ENCODE measurements at regions not wholly inside any gene's neighbourhood (a gene's known extent, or its start where the extent isn't known, plus 50 kb on each side); places are given as distances from the start of the nearest gene placed in this dataset.

GRCh38 chr10:117727421-117727820 is 184.9 kb downstream of the EMX2 start:
- Histone ChIP-seq H3K36me3 (ENCODE audit: control insufficient read depth in 1 of 2, insufficient read depth in 2 of 2, low read length in 2 of 2) (no peaks in the 10 kb centered on the region), H3K4me1 (ENCODE audit: control insufficient read depth in 1 of 2, insufficient read depth in 2 of 2, low read length in 2 of 2) (no peaks in the 10 kb centered on the region), H3K27ac (ENCODE audit: low read depth, low read length) (no peak overlapping the region), H3K4me3 (ENCODE audit: low read depth in 1 of 2, low read length in 2 of 2) (no peak overlapping the region), H3K9me3 (ENCODE audit: control insufficient read depth in 1 of 2, low read length in 2 of 2) (no peaks in the 10 kb centered on the region), H3K9ac (ENCODE audit: low read depth in 1 of 2, low read length in 2 of 2) (no peak overlapping the region), H3K27me3 (ENCODE audit: control insufficient read depth in 1 of 2, insufficient read depth in 2 of 2, low read length in 2 of 2) (peaks cover 8 to 13% of the 10 kb centered on the region in 2 donors)

- no peak overlapping the region for H3K4me3 ChIP-seq (ENCODE audit: low read depth in 1 of 2, low read length in 2 of 2)
- no peaks in the 10 kb centered on the region for H3K4me1 ChIP-seq (ENCODE audit: control insufficient read depth in 1 of 2, insufficient read depth in 2 of 2, low read length in 2 of 2)
- no peaks in the 10 kb centered on the region for H3K36me3 ChIP-seq (ENCODE audit: control insufficient read depth in 1 of 2, insufficient read depth in 2 of 2, low read length in 2 of 2)
- peaks cover 3 to 19% of the 10 kb centered on the region in 2 donors for H3K27me3 ChIP-seq (ENCODE audit: control insufficient read depth in 1 of 2, insufficient read depth in 2 of 2, low read length in 2 of 2)
- H3K9me3 ChIP-seq (ENCODE audit: control insufficient read depth in 1 of 2, low read length in 2 of 2): no peaks in the 10 kb centered on the region
- no peak overlapping the region for H3K27ac ChIP-seq (ENCODE audit: low read depth, low read length)
- no peak overlapping the region for H3K9ac ChIP-seq (ENCODE audit: low read depth in 1 of 2, low read length in 2 of 2)
Measured at GRCh38 chr10:117728087-117728486, 185.5 kb downstream of the EMX2 start.

GRCh38 chr10:117729156-117729555 is 186.6 kb downstream of the EMX2 start:
- Histone ChIP-seq H3K36me3 (ENCODE audit: control insufficient read depth in 1 of 2, insufficient read depth in 2 of 2, low read length in 2 of 2) (no peaks in the 10 kb centered on the region), H3K4me1 (ENCODE audit: control insufficient read depth in 1 of 2, insufficient read depth in 2 of 2, low read length in 2 of 2) (no peaks in the 10 kb centered on the region), H3K27ac (ENCODE audit: low read depth, low read length) (no peak overlapping the region), H3K4me3 (ENCODE audit: low read depth in 1 of 2, low read length in 2 of 2) (no peak overlapping the region), H3K9ac (ENCODE audit: low read depth in 1 of 2, low read length in 2 of 2) (no peak overlapping the region), H3K27me3 (ENCODE audit: control insufficient read depth in 1 of 2, insufficient read depth in 2 of 2, low read length in 2 of 2) (peaks cover 3 to 25% of the 10 kb centered on the region in 2 donors), H3K9me3 (ENCODE audit: control insufficient read depth in 1 of 2, low read length in 2 of 2) (no peaks in the 10 kb centered on the region)

- Histone ChIP-seq H3K4me1 (ENCODE audit: control insufficient read depth in 1 of 2, insufficient read depth in 2 of 2, low read length in 2 of 2) (no peaks in the 10 kb centered on the region), H3K27ac (ENCODE audit: low read depth, low read length) (no peak overlapping the region), H3K9ac (ENCODE audit: low read depth in 1 of 2, low read length in 2 of 2) (no peak overlapping the region), H3K27me3 (ENCODE audit: control insufficient read depth in 1 of 2, insufficient read depth in 2 of 2, low read length in 2 of 2) (peaks cover 14 to 42% of the 10 kb centered on the region in 2 donors), H3K36me3 (ENCODE audit: control insufficient read depth in 1 of 2, insufficient read depth in 2 of 2, low read length in 2 of 2) (no peaks in the 10 kb centered on the region), H3K9me3 (ENCODE audit: control insufficient read depth in 1 of 2, low read length in 2 of 2) (no peaks in the 10 kb centered on the region), H3K4me3 (ENCODE audit: low read depth in 1 of 2, low read length in 2 of 2) (no peak overlapping the region)
Measured at GRCh38 chr10:117731121-117731791, 188.7 kb downstream of the EMX2 start.

DNA sequence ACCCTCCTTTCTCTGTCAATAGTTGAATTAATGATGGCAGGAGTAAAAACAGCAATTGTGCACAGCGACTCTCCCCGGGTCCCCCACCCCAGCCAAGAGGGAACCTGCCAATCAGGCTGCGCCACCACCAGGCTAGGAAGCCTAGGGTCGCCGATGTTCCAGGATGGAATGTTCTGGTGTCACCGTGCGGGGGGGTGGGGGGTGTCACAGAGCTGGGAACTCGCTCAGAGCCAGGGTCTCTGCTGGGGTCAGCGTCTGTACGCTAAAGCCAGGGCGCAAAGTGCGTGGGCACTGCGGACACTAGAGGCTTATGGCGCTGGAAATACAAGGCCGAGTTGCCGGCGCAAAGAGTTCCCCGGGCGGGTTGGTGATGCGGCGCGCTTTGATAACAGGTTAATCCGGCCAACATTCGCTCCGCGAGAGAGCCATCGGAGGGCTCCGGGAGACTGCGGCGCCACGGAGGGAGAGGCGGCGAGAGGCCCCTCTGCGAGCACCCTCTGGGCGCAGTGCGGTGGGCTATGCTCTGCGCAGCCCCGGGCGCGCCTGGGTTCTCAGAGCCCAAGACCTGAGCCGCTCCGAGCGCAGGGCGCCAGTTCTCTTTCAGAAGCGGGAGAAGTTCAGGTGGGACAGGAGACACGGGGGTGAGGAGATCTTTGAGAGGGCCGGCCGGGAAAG is 192.3 kb downstream of the EMX2 start:
- H3K9ac ChIP-seq (ENCODE audit: low read depth in 1 of 2, low read length in 2 of 2): no peak overlapping the region
- H3K27me3 ChIP-seq (ENCODE audit: control insufficient read depth in 1 of 2, insufficient read depth in 2 of 2, low read length in 2 of 2): peaks cover 11 to 34% of the 10 kb centered on the region in 2 donors
- H3K4me3 ChIP-seq (ENCODE audit: low read depth in 1 of 2, low read length in 2 of 2): no peak overlapping the region
- no peak overlapping the region for H3K27ac ChIP-seq (ENCODE audit: low read depth, low read length)
- H3K9me3 ChIP-seq (ENCODE audit: control insufficient read depth in 1 of 2, low read length in 2 of 2): no peaks in the 10 kb centered on the region
- H3K4me1 ChIP-seq (ENCODE audit: control insufficient read depth in 1 of 2, insufficient read depth in 2 of 2, low read length in 2 of 2): no peaks in the 10 kb centered on the region
- no peaks in the 10 kb centered on the region for H3K36me3 ChIP-seq (ENCODE audit: control insufficient read depth in 1 of 2, insufficient read depth in 2 of 2, low read length in 2 of 2)

- H3K27me3 ChIP-seq (ENCODE audit: control insufficient read depth in 1 of 2, insufficient read depth in 2 of 2, low read length in 2 of 2): peaks cover 11 to 33% of the 10 kb centered on the region in 2 donors
Measured at GRCh38 chr10:117736655-117737054, 194.1 kb downstream of the EMX2 start.

GRCh38 chr10:117740088-117740487 is 197.5 kb downstream of the EMX2 start:
- H3K9ac ChIP-seq (ENCODE audit: low read depth in 1 of 2, low read length in 2 of 2): no peak overlapping the region
- no peak overlapping the region for H3K27ac ChIP-seq (ENCODE audit: low read depth, low read length)
- no peaks in the 10 kb centered on the region for H3K9me3 ChIP-seq (ENCODE audit: control insufficient read depth in 1 of 2, low read length in 2 of 2)
- H3K4me1 ChIP-seq (ENCODE audit: control insufficient read depth in 1 of 2, insufficient read depth in 2 of 2, low read length in 2 of 2): no peaks in the 10 kb centered on the region
- no peak overlapping the region for H3K4me3 ChIP-seq (ENCODE audit: low read depth in 1 of 2, low read length in 2 of 2)
- no peaks in the 10 kb centered on the region for H3K36me3 ChIP-seq (ENCODE audit: control insufficient read depth in 1 of 2, insufficient read depth in 2 of 2, low read length in 2 of 2)
- peaks cover 3 to 10% of the 10 kb centered on the region in 2 donors for H3K27me3 ChIP-seq (ENCODE audit: control insufficient read depth in 1 of 2, insufficient read depth in 2 of 2, low read length in 2 of 2)

More at GRCh38 chr10:117736655-117737054, 194.1 kb downstream of the EMX2 start:
- H3K27ac ChIP-seq (ENCODE audit: low read depth, low read length): no peak overlapping the region
- no peak overlapping the region for H3K9ac ChIP-seq (ENCODE audit: low read depth in 1 of 2, low read length in 2 of 2)
- no peaks in the 10 kb centered on the region for H3K36me3 ChIP-seq (ENCODE audit: control insufficient read depth in 1 of 2, insufficient read depth in 2 of 2, low read length in 2 of 2)
- no peak overlapping the region for H3K4me3 ChIP-seq (ENCODE audit: low read depth in 1 of 2, low read length in 2 of 2)
- no peaks in the 10 kb centered on the region for H3K9me3 ChIP-seq (ENCODE audit: control insufficient read depth in 1 of 2, low read length in 2 of 2)
- H3K4me1 ChIP-seq (ENCODE audit: control insufficient read depth in 1 of 2, insufficient read depth in 2 of 2, low read length in 2 of 2): no peaks in the 10 kb centered on the region

DNA sequence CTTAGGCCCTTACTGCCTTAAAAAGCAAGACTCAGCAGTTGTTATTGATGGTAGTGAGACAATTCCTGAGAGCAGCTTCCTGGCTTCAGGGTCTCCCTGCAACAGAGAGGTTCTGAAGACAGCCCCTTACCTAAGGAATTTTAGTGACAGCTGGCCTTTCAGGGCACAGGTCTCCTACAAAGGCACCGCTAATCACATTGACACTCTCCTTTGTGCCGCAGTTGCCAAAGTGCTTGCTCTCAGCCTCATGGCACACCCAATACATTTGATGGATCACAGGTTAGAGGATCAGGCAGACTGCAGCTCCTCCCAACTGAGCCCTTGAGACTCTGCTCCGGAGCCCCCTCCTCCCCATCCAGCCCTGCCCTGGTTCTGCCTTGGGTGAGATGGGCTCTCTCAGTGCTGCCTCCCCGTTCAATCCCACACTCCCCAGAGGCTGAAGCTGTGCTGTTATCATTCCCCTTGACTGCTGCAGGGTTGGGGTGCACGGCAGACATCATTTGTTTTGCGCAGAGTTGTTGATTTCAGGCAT is 198.2 kb downstream of the EMX2 start:
- Histone ChIP-seq H3K9ac (ENCODE audit: low read depth in 1 of 2, low read length in 2 of 2) (no peak overlapping the region), H3K4me1 (ENCODE audit: control insufficient read depth in 1 of 2, insufficient read depth in 2 of 2, low read length in 2 of 2) (no peaks in the 10 kb centered on the region), H3K4me3 (ENCODE audit: low read depth in 1 of 2, low read length in 2 of 2) (no peak overlapping the region), H3K27ac (ENCODE audit: low read depth, low read length) (no peak overlapping the region), H3K27me3 (ENCODE audit: control insufficient read depth in 1 of 2, insufficient read depth in 2 of 2, low read length in 2 of 2) (peaks cover under 1 to 5% of the 10 kb centered on the region in 2 donors), H3K36me3 (ENCODE audit: control insufficient read depth in 1 of 2, insufficient read depth in 2 of 2, low read length in 2 of 2) (no peaks in the 10 kb centered on the region), H3K9me3 (ENCODE audit: control insufficient read depth in 1 of 2, low read length in 2 of 2) (no peaks in the 10 kb centered on the region)

DNA sequence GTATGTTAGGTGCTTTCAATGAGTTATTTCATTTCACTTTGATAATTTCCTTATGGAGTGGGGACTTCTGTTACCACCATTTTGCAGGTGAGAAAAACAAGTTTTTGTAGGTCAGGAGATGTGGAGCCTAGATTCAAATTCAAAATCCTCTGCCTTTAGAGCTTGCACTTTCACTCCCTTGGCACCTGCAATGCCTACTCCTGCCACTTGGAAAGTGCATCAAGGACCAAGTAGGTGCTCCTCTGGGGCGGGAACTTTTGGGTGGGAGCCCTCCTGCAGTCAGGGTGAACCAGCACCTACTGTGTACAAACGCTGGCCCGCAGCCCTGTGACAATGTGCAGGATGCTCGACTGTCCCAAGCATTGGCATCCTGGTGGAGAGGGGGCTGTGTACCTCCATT is 199.0 kb downstream of the EMX2 start:
- no peaks in the 10 kb centered on the region for H3K4me1 ChIP-seq (ENCODE audit: control insufficient read depth in 1 of 2, insufficient read depth in 2 of 2, low read length in 2 of 2)
- no peak overlapping the region for H3K4me3 ChIP-seq (ENCODE audit: low read depth in 1 of 2, low read length in 2 of 2)
- H3K36me3 ChIP-seq (ENCODE audit: control insufficient read depth in 1 of 2, insufficient read depth in 2 of 2, low read length in 2 of 2): no peaks in the 10 kb centered on the region
- no peaks in the 10 kb centered on the region for H3K9me3 ChIP-seq (ENCODE audit: control insufficient read depth in 1 of 2, low read length in 2 of 2)
- no peaks in the 10 kb centered on the region for H3K27me3 ChIP-seq (ENCODE audit: control insufficient read depth in 1 of 2, insufficient read depth in 2 of 2, low read length in 2 of 2)
- no peak overlapping the region for H3K27ac ChIP-seq (ENCODE audit: low read depth, low read length)
- no peak overlapping the region for H3K9ac ChIP-seq (ENCODE audit: low read depth in 1 of 2, low read length in 2 of 2)

DNA sequence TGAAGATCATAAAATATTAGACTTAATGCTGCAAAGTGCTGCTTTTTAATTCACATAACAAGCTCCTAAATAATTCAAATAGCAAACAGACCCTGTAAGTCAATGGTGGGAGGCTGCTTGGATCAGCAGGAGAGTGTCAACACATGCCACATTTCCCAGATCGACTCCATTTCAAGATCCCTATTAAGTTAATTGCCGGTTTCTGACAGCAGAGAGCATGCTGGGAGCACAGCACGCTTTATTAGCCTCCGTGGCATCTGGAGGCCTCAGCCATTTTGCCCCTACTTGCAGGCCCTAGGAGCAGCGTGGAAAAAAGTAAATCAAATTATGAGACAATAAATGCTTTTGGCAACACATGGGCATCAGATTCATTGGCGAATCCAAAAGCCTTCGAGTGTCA is 201.0 kb downstream of the EMX2 start:
- no peak overlapping the region for H3K9ac ChIP-seq (ENCODE audit: low read depth in 1 of 2, low read length in 2 of 2)
- H3K36me3 ChIP-seq (ENCODE audit: control insufficient read depth in 1 of 2, insufficient read depth in 2 of 2, low read length in 2 of 2): no peaks in the 10 kb centered on the region
- no peaks in the 10 kb centered on the region for H3K27me3 ChIP-seq (ENCODE audit: control insufficient read depth in 1 of 2, insufficient read depth in 2 of 2, low read length in 2 of 2)

More for the DNA sequence above, 201.0 kb downstream of the EMX2 start:
- H3K27ac ChIP-seq (ENCODE audit: low read depth, low read length): no peak overlapping the region
- no peaks in the 10 kb centered on the region for H3K9me3 ChIP-seq (ENCODE audit: control insufficient read depth in 1 of 2, low read length in 2 of 2)
- H3K4me3 ChIP-seq (ENCODE audit: low read depth in 1 of 2, low read length in 2 of 2): no peak overlapping the region
- no peaks in the 10 kb centered on the region for H3K4me1 ChIP-seq (ENCODE audit: control insufficient read depth in 1 of 2, insufficient read depth in 2 of 2, low read length in 2 of 2)

All from duodenal mucosa (tissue), 2 donors.